Prostate gland (tissue), 2 donors: ENCODE measurements at regions not wholly inside any gene's neighbourhood (a gene's known extent, or its start where the extent isn't known, plus 50 kb on each side); places are given as distances from the start of the nearest gene placed in this dataset.

Experiments
- DNase-seq: peaks from one replicate; pipeline ENCODE4 v3.0.0-alpha.2; 2019; ENCODE audit warnings: low spot score
- H3K27ac ChIP-seq, 2 donors: fragments of 200-600 bp; sonication (generic); 2 replicates each; pipeline ENCODE4 v1.5.1; 2017 to 2019
- H3K27me3 ChIP-seq: fragments of 200-600 bp; sonication (generic); replicated peaks from 2 replicates; pipeline ENCODE4 v1.5.1; 2019; ENCODE audit not compliant: insufficient read depth
- H3K36me3 ChIP-seq, 2 donors: fragments of 200-600 bp; sonication (generic); 1 replicate in 1 of 2; 2 replicates in 1 of 2; pipeline versions ENCODE4 v1.5.1 to v1.8.1; 2017 to 2019
- H3K4me1 ChIP-seq: fragments of 200-600 bp; sonication (generic); replicated peaks from 2 replicates; pipeline ENCODE4 v1.5.1; 2019
- H3K4me3 ChIP-seq, 2 donors: fragments of 200-600 bp; sonication (generic); 2 replicates each; pipeline ENCODE4 v1.5.1; 2017 to 2019
- H3K9me3 ChIP-seq: fragments of 200-600 bp; sonication (generic); 2 replicates; pipeline ENCODE4 v1.5.1; 2017
- CTCF ChIP-seq, 4 experiments: fragments of 200-600 bp in 2 of 4; fragments of 450-650 bp in 2 of 4; sonication (generic) in 2 of 4; IDR thresholded peaks; 1 replicate in 3 of 4; 2 replicates in 1 of 4; pipeline ENCODE4 v1.5.1; 2016 to 2019; ENCODE audit warnings: antibody characterized with exemption in 4 of 4, mild to moderate bottlenecking in 2 of 4, moderate library complexity in 2 of 4
- POLR2A ChIP-seq: fragments of 450-650 bp; IDR thresholded peaks from one replicate; pipeline ENCODE4 v1.6.1; 2016; ENCODE audit warnings: antibody characterized with exemption, mild to moderate bottlenecking
- POLR2AphosphoS5 ChIP-seq: sonication (generic); formaldehyde crosslinking; IDR thresholded peaks from one replicate; pipeline ENCODE4 v1.6.1; 2017; ENCODE audit warnings: antibody characterized with exemption
- WGBS: methylation state at CpG from one replicate; pipeline ENCODE4 v1.1.5; 2018; 5-methylcytosine and 5-hydroxymethylcytosine counted together
- intact Hi-C: fragments of 100-400 bp; cut with DNase I; formaldehyde crosslinking; loops from one replicate; pipeline ENCODE4 v1.14.2; 2022

- H3K27me3 ChIP-seq, result no peaks in the 10 kb centered on the region
- no peaks in the 10 kb centered on the region for H3K36me3 ChIP-seq
- no peaks in the 10 kb centered on the region for H3K4me1 ChIP-seq
- H3K4me3 ChIP-seq, result no peak overlapping the region
- DNase-seq, result no peak
- no peak overlapping the region for H3K27ac ChIP-seq
- WGBS, result 91% methylated on average over 1 of the region's 1 CpG
- H3K9me3 ChIP-seq, result no peaks in the 10 kb centered on the region
- TF ChIP-seq POLR2A, result no peak
- TF ChIP-seq POLR2AphosphoS5, result no peak
- no peak for TF ChIP-seq CTCF (IDR thresholded peaks at IDR 0.05)
- intact Hi-C loops, result no loop called here
Measured at GRCh38 chr18:78889250-78889649, 90.4 kb upstream of the SALL3 start.

- no peak for DNase-seq
- WGBS, result 97% methylated on average over 3 of the region's 3 CpGs
- H3K36me3 ChIP-seq, result no peaks in the 10 kb centered on the region
- H3K4me1 ChIP-seq, result no peaks in the 10 kb centered on the region
- intact Hi-C loops, result no loop called here
- H3K9me3 ChIP-seq, result no peaks in the 10 kb centered on the region
- H3K27me3 ChIP-seq, result peaks cover 2% of the 10 kb centered on the region
- TF ChIP-seq POLR2AphosphoS5 (no peak), POLR2A (no peak), CTCF (IDR thresholded peaks at IDR 0.05) (no peak)
- no peak overlapping the region for H3K4me3 ChIP-seq
- no peak overlapping the region for H3K27ac ChIP-seq
Measured at GRCh38 chr18:78890388-78890787, 89.2 kb upstream of the SALL3 start.

- Histone ChIP-seq H3K4me3 (no peak overlapping the region), H3K36me3 (no peaks in the 10 kb centered on the region), H3K4me1 (no peaks in the 10 kb centered on the region), H3K27me3 (peaks cover 2% of the 10 kb centered on the region), H3K27ac (no peak overlapping the region), H3K9me3 (no peaks in the 10 kb centered on the region)
- TF ChIP-seq POLR2A, result no peak
- TF ChIP-seq POLR2AphosphoS5, result no peak
- TF ChIP-seq CTCF (IDR thresholded peaks at IDR 0.05), result no peak
- intact Hi-C loops, result no loop called here
- 84% methylated on average over 4 of the region's 4 CpGs for WGBS
- no peak for DNase-seq
Measured at GRCh38 chr18:78891185-78891762, 88.3 kb upstream of the SALL3 start.

GRCh38 chr18:78892177-78892576 lies 87.4 kb upstream of the SALL3 start:
- TF ChIP-seq POLR2A (no peak), POLR2AphosphoS5 (no peak), CTCF (IDR thresholded peaks at IDR 0.05) (no peak)
- intact Hi-C loops, result no loop called here
- Histone ChIP-seq H3K4me3 (no peak overlapping the region), H3K9me3 (no peaks in the 10 kb centered on the region), H3K36me3 (no peaks in the 10 kb centered on the region), H3K4me1 (no peaks in the 10 kb centered on the region), H3K27me3 (peaks cover 2% of the 10 kb centered on the region), H3K27ac (no peak overlapping the region)
- WGBS, result 87% methylated on average over 13 of the region's 13 CpGs
- DNase-seq, result no peak

- no peak for TF ChIP-seq POLR2AphosphoS5
- TF ChIP-seq POLR2A, result no peak
- no peak for TF ChIP-seq CTCF (IDR thresholded peaks at IDR 0.05)
- no peaks in the 10 kb centered on the region for H3K9me3 ChIP-seq
- no peaks in the 10 kb centered on the region for H3K36me3 ChIP-seq
- no peak overlapping the region for H3K27ac ChIP-seq
- H3K27me3 ChIP-seq, result peaks cover 2% of the 10 kb centered on the region
- H3K4me1 ChIP-seq, result no peaks in the 10 kb centered on the region
- 89% methylated on average over 5 of the region's 5 CpGs for WGBS
- H3K4me3 ChIP-seq, result no peak overlapping the region
- intact Hi-C loops, result no loop called here
- DNase-seq, result no peak
Measured at GRCh38 chr18:78892721-78893120, 86.9 kb upstream of the SALL3 start.
